Stimulated activated CD4-positive, alpha-beta T cell treated with anti-CD3 and anti-CD28 coated beads, Interleukin-15, amount 100 ng/mL, for 48 hours (primary cell): ENCODE measurements at regions not wholly inside any gene's neighbourhood (a gene's known extent, or its start where the extent isn't known, plus 50 kb on each side); places are given as distances from the start of the nearest gene placed in this dataset.

Source experiments
- DNase-seq, 2 donors: peaks; one replicate each; pipeline ENCODE4 v3.0.0-alpha.2; 2020; ENCODE audit warnings: low read depth in 2 of 2

DNA sequence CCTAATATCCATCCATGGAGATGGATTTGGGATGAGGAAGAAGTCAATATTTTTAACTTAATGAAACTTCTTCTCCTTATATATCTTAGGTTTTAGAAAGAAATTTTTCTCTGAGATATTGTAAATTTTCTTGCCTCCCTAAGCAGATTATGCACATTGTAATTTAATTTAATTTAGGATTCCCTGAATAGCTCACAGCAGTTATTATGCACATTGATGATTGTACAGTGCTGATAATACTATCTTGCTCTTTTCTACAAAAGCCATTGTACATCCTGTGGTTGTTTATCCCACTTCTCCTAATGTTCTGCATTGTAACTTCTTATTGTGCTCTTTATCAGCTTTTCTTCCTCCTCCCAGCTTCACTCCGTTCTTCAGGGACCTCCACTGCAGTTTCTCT is 410.4 kb upstream of the WWC1 start:
- no peak for DNase-seq

- no peak for DNase-seq
These were observed 405.2 kb upstream of the WWC1 start for GRCh38 chr5:167886196-167886595.

- no peak for DNase-seq
These were observed 403.1 kb upstream of the WWC1 start for GRCh38 chr5:167888393-167888792.

DNA sequence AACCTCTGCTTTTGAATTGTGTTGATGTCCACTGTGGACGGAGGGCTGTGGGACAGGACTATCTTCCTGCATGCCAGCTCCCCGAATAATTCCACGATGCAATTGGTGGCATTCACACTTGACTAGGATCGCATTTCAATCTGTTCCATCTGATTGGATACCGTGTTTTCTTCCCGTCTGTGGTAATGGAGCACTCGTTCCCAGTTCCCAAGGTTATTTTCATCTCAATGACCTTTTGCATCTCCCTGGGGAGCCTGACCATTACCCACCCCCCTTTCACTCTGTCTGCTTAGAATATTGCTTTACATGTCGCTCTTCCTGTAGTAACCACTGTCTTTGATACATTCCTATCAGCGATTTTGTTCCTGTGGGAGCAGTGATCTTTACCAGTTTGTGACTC is 402.2 kb upstream of the WWC1 start:
- DNase-seq: no peak

GRCh38 chr5:167892352-167893115 is 398.9 kb upstream of the WWC1 start:
- no peak for DNase-seq

DNA sequence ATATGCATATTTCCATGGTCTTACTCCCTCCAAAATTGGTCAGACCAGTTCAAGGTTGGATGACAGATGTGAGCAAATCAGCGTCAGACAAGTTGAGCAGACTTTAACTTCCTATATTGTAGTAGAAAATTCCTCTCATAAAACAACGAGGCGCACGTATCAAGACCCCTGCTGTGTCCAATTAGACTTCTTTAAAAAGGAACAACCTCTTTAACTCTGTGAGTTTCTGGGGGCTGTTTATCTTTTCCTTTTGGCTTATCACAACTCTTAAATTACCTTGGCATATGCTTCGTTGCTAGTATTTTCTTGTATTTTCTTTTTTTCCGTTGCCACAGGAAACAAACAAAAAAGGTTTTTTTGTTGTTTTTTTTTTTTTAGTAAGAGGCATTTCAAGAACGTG is 398.2 kb upstream of the WWC1 start:
- DNase-seq: no peak

DNA sequence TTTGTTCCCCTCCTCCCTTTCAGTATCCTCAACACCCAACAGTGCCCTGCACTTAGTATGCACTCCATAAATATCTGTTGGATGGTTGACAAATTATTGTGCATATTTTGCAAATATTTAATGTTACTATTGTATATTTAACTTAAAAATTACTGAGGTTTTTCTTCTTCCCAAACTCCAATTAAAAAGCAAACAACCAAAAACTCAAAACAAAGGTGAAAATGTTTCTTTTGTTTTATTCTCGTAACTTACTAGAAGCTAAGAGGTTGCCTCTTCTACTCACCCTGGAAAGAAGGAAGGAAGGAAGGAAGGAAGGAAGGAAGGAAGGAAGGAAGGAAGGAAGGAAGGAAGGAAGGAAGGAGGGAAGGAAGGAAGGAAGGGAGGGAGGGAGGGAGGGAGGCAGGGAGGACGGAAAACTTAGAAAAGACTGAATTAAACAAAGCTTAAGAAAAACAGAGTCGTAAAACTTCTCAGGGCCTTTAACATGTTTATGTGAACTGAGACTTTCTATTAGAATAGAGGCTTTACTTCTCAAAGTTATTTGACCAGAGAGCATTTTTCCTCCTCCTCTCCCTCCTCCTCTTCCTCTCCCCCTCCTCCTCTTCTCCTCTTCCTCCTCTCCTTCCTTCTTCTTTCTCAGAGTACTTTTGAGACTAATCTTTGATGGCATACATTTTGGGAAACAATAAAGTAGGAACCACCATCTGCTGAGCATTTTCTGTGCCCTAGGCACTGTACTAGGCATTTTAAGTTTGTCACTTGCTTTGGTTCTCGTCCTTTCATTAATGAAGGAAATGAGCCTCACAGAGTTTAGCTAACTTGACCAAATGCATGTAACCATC is 396.6 kb upstream of the WWC1 start:
- no peak for DNase-seq

GRCh38 chr5:167895899-167896659 is 395.4 kb upstream of the WWC1 start:
- no peak for DNase-seq

- DNase-seq: no peak
These were observed 394.6 kb upstream of the WWC1 start for GRCh38 chr5:167896814-167897213.

DNA sequence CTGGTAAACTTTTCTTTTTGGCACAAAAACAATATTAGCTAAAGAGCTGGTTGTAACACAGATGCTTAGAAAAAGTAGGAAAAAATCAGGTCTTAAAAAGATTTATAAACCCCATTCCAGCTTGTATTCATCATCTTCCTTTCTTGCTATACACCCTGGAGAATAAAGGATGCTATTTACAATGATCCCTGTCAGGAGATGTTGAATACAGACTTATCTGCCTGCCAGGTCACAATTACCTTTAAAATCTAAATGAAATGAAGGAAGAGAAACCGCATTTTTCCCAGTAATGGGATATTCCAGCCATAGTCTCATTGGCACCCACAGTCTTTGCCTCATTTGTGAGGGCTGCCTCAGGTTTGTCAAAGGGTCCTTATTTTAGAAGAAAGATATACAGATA is 394.1 kb upstream of the WWC1 start:
- DNase-seq: no peak

- DNase-seq: no peak
These were observed 392.9 kb upstream of the WWC1 start for GRCh38 chr5:167898361-167899042.

DNA sequence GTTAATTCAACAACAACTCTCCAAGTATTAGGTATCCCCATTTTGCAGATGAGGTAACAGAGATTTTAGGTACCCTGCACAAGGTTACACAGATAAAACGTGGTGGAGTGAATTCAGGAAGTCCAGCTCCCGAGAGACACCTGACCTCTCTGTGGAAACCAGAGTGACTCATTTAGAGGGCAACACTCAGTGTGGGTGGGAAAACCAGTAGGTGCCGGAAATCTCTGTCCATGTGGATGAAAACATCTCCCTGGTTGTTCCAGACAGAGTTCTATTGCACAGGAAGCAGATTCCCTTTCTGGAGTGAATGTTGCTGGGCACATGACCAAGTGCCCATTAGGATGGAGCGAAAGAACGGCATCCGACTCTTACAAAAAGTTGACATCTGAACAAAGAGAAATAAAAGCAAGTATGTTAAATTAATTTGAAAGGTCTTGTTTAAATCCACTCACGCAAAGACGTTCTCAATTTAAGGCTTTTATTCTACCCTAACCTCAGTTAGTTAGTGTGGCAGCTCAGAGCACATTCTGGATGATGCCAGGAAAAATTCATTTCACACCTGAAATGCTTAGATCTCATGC is 391.9 kb upstream of the WWC1 start:
- DNase-seq: no peak

- DNase-seq: no peak
These were observed 391.0 kb upstream of the WWC1 start for GRCh38 chr5:167900340-167900935.

- no peak for DNase-seq
These were observed 389.1 kb upstream of the WWC1 start for GRCh38 chr5:167902298-167902697.

DNA sequence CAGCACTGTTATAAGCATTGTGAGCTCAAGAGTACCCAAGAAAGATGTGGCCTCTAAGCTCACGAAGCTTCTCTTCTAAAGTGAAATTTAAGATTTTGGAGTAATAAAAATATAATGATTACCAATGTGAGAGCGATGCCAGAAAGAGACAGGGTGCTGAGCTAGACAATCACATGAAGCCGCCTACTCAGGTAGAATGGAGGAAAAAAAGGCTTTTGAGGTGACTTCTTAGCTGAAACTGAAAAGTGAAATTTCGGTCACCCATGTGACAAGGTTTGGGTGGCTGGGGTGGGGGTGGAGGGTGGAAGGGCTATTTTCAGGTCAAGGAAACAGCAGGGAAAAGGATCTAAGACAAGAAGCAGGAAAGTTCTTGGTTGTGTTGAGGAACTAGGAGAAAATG is 388.2 kb upstream of the WWC1 start:
- no peak for DNase-seq

GRCh38 chr5:167903659-167904058 is 387.8 kb upstream of the WWC1 start:
- no peak for DNase-seq

GRCh38 chr5:167905919-167906853 is 385.3 kb upstream of the WWC1 start:
- no peak for DNase-seq

DNA sequence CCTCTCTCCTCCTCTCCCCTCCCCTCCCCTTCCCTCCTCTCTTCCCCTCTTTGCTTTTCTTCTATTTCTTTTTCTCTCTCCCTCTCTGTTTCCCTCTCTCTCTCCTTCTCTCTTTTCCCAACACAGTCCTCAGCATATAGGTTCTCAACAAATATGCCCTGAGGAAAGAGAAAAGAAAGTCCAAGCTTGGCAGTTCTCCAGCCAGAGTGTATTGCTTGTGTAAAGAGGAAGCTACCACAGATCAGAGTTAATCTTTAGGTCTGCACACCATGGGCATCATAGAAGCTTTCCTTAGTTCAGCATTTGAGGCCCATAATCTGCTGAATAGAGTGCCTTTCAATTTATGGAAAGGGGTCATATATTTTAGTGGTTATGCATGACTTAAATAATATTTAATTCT is 382.8 kb upstream of the WWC1 start:
- DNase-seq: no peak

- no peak for DNase-seq
These were observed 378.3 kb upstream of the WWC1 start for GRCh38 chr5:167912941-167913665.
